Stimulated activated CD8-positive, alpha-beta memory T cell treated with anti-CD3 and anti-CD28 coated beads, Interleukin-12 subunit alpha, Interleukin-12 subunit beta, amount 100 ng/mL, for 24 hours (primary cell): ENCODE measurements at regions not wholly inside any gene's neighbourhood (a gene's known extent, or its start where the extent isn't known, plus 50 kb on each side); places are given as distances from the start of the nearest gene placed in this dataset.
"Not testable (repeated sequence)": the region's sequence is repeated elsewhere in the genome, so short reads cannot be mapped to it uniquely, and the experiment has no call there.

Experiments used
- DNase-seq: peaks from one replicate; pipeline ENCODE4 v3.0.0-alpha.2; 2020; ENCODE audit errors: extremely low read depth

DNA sequence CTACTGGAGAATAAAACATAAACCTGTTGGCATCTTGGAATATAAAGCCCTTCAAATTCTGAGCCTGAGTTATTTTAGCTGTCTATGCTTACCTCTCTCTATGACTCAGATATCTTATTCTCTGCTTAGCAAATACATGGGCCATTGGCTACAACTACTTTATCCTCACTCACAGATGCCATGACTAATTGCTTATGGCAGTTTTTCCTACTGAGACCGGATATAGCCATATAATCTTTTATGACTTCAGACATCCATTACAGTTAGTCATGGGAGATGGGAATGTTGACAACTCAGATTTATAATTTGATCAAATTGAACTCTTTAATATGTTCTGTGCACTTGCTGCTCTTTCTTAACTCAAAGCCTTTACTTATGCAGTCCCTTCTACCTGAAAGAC lies 502.4 kb upstream of the ATP2B1 start:
- DNase-seq: no peak

- DNase-seq: no peak
Observed at GRCh38 chr12:90209029-90209428, 500.4 kb upstream of the ATP2B1 start.

DNA sequence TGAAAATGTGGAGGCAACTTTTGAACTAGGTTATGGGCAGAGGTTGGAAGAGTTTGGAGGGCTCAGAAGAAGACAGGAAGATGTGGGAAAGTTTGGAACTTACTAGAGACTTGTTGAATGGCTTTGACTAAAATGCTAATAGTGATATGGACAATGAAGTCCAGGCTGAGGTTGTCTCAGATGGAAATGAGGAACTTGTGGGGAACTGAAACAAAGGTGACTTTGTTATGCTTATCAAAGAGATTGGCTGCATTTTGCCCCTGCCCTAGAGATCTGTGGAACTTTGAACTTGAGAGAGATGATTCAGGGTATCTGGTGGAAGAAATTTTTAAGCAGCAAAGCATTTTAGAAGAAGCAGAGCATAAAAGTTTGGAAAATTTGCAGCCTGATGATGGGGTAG lies 499.7 kb upstream of the ATP2B1 start:
- not testable (repeated sequence) for DNase-seq

- DNase-seq: no peak
Observed at GRCh38 chr12:90207799-90208198, 499.2 kb upstream of the ATP2B1 start.

GRCh38 chr12:90205165-90205564 lies 496.5 kb upstream of the ATP2B1 start:
- no peak for DNase-seq

DNA sequence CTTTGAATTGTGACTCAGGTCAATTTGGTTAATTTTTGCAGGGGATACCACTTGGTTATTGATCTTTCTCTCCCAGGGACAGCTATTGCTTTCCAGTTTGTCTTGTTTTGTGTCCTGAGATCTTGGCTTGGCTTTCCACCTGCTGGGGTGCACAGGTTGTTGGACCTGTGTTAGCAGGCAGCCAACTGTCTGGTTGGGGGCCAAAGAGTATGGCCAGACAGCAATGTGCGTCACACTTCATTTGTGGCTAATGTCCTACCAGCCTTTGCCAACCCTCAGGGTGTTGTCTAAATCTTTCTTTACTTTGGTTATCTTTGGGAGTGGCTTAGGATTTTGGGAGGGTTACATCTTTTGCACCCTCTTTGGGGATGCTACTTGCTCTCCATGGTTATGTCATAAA lies 494.9 kb upstream of the ATP2B1 start:
- no peak for DNase-seq

DNA sequence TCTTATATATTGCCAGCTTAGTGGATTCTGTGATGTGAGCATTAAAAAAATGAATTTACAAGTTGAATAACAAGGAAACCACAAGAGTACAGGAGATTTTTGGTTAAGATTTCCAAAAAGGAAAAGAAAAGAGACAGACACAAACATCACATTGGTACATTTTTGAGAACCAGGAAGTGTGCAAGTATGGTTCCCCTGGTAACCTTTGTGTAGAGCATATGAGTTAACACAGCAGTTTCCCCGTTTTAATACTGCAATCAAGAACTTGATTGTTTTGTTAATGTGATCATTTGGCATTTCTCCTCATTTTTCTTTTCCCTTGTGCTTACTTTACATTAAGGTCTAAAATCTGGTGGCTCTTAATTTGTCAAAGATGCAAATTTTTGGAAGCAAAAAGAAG lies 490.4 kb upstream of the ATP2B1 start:
- no peak for DNase-seq

DNA sequence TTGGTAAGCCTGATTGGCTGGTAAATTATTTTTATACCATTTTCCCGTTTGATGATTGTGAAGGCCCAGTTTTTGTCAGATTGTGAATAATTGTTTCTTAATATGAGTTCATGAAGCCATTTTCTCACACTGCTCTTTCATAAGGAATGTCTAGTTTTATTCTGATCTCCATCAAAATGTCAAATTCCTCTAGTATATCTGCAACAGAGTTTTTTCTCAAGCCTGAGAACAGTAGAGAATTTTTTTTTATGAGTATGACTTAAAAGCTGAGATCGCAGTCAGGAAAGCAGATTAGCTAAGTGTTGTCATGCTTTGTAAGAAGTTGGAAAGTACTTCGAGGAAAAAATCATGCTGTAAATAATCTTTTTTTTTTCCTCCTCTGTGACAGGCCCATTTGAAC lies 484.9 kb upstream of the ATP2B1 start:
- no peak for DNase-seq

DNA sequence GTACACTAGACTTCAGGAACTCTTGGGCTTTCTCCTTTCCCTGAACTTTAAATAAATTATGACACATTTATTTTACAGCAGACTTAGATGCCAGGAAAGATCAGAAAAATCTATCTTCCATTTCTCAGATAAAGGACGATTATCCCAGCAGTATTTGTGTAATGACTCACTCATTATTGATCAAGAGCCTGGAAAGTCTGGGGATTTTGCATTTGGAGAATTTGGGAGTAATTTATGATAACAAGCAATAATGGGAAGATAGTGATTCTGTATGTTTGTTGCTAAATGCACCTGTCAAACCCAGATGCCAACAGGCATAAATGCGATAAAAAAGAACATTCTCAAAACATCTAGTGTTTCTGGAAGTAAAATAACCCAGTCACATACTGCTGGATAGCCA lies 480.2 kb upstream of the ATP2B1 start:
- no peak for DNase-seq

- DNase-seq: no peak
Observed at GRCh38 chr12:90183201-90183600, 474.6 kb upstream of the ATP2B1 start.

GRCh38 chr12:90181216-90181615 lies 472.6 kb upstream of the ATP2B1 start:
- no peak for DNase-seq

GRCh38 chr12:90174956-90175355 lies 466.3 kb upstream of the ATP2B1 start:
- DNase-seq: no peak

- no peak for DNase-seq
Observed at GRCh38 chr12:90174198-90174510, 465.5 kb upstream of the ATP2B1 start.

DNA sequence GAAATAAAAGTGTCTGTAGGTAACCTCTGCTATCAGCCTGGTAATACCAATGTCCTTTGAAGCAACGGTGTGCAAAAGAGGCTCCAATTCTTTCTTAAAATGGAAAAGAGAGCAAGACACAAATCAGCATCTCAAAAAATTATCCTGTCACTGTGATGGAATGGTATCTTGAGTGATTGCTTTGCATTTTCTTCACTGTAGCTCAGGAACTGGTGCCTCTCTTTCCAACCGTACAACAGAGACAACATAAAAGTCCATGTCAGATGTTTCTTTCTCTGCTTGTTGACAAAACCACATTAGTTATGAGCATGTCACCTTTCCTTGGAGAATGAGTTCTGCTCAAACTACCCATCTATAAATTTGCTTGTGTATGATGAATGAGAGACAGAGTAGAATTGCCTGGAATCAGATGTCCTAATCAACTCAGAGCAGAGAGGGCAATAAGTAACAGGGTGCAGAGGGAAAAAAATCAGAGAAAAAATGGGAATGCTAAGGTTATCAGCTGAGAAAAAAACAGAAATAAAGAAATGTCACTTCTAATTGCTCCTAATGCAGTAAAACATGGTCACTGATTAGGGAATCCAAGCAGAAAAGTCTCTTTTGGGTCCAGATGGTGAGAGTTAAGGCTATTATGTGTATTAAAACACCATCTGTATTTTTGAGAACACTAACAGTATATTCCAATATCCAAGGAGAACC lies 465.0 kb upstream of the ATP2B1 start:
- DNase-seq: no peak

DNA sequence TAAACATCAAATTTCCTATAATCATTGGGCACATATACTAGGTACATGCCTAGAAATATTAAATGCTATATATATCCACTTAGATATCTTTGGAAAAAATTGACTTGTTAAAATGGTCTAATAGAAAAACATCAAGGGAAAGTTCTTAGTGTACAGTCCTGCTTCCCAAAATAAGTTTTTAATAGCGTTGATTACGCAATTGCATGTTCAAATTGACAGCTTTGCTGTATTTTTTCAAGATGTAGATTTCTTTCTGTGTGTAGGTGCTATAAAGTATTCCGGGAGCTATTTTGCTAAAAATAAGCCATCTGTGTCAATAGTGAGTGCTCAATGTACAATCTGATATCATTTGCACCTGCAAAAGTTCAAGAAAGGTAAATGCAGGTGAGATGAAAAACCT lies 463.9 kb upstream of the ATP2B1 start:
- no peak for DNase-seq

DNA sequence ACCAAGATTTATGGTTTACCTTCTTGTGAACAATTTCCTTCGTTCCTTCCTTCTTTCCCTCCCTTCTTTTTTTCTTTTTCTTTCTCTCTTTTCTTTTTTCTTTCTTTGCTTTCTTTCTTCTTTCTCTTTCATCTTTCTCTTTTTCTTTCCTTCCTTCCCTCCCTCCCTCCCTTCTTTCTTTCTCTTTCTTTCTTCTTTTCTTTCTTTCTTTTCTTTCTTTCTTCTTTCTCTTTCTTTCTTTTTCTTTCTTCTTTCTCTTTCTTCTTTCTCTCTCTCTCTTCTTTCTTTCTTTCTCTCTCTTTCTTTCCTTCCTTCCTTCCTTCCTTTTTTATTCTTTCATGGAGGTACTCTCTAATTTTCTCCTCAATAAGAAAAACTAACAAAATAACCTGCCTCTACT lies 462.1 kb upstream of the ATP2B1 start:
- DNase-seq: no peak

GRCh38 chr12:90167518-90168208 lies 459.0 kb upstream of the ATP2B1 start:
- DNase-seq: no peak

- DNase-seq: no peak
Observed at GRCh38 chr12:90166671-90167070, 458.0 kb upstream of the ATP2B1 start.

DNA sequence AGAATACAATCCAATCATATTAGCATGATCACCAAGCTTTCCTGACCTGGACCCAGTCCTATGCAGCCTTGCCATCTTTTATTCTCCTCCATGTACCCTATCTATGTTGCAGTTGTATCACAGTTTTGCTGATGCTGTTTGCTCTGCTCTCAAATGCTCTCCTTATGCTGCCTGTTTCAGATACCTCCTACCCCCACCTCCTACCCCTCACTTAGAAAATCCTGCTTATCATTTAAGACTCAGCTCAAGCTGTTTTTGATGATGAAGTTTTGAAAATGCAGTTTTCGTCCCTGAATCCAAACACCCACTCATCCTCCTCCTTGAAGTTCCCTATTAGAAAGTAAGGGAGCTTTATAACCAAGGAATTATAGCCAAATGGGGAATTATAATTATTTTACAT lies 457.4 kb upstream of the ATP2B1 start:
- DNase-seq: no peak

- no peak for DNase-seq
Observed at GRCh38 chr12:90163975-90164374, 455.3 kb upstream of the ATP2B1 start.

- no peak for DNase-seq
Observed at GRCh38 chr12:90153827-90154226, 445.2 kb upstream of the ATP2B1 start.

- DNase-seq: no peak
Observed at GRCh38 chr12:90152897-90153624, 444.4 kb upstream of the ATP2B1 start.

DNA sequence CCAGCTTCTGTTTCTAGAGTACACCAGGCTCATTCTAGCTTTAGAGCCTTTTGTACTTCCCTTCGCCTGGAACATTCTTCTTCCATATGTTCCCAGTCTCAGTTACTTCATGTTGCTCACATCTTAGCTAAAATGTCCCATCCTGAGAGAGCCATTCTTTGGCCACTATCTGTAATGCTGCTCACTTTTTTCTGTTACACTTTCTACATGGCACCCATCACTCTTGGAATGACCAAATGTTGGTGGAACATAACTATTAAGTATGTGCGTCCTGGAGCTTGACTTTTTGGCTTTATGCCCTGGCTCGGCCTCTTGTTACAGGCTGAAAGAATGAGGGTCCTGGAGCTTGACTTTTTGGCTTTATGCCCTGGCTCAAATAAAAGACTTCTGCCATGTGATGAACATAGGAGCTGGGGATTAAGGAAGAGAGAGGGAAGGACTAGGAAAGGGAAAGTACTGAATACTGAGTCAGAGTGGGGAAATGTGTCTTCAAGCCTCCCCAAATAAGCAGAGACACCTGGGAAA lies 442.9 kb upstream of the ATP2B1 start:
- no peak for DNase-seq
